HCT116 (cell line): ENCODE measurements at regions not wholly inside any gene's neighbourhood (a gene's known extent, or its start where the extent isn't known, plus 50 kb on each side); places are given as distances from the start of the nearest gene placed in this dataset.

Source experiments
- ATAC-seq: fragments of 200-7000 bp; cut with Tn5 transposase; 2 replicates; pipeline ENCODE4 v1.9.1; 2020; ENCODE audit warnings: mild to moderate bottlenecking, moderate library complexity
- BruUV-seq: library from RNA; stranded (reverse); fragments of 400-500 nt; replicated peaks from 2 replicates; lab custom pipeline; 2021; lab: Mats Ljungman, UMichigan
- CTCF ChIA-PET: fragments of 300-600 bp; sonication (Branson Sonifier 250); formaldehyde crosslinking; loops from one replicate; lab custom pipeline; 2021; ENCODE audit warnings: antibody characterized with exemption; lab: Charles Lee
- POLR2A ChIA-PET: fragments of 300-600, 350-600 bp; sonication (Branson Sonifier 250); formaldehyde crosslinking; loops from one replicate; lab custom pipeline; 2021; ENCODE audit warnings: antibody characterized with exemption; lab: Charles Lee
- RAD21 ChIA-PET, 2 experiments: fragments of 300-600 bp; sonication (Branson Sonifier 250); formaldehyde crosslinking; loops; one replicate each; lab custom pipeline; 2023; ENCODE audit warnings: low total read pairs in 2 of 2; ENCODE audit not compliant: uncharacterized antibody in 2 of 2, unreplicated experiment in 2 of 2, low non-redundant PET in 1 of 2; lab: Charles Lee
- DNase-seq: peaks from one replicate; pipeline ENCODE4 v3.0.0-alpha.2; 2010; ENCODE audit warnings: low read depth, low spot score
- H2AFZ ChIP-seq: fragments of 200-600 bp; shearing (Covaris generic), sonication (generic); 2 replicates; pipeline ENCODE4 v1.6.1; 2017; ENCODE audit warnings: low read depth, mixed run types, mixed read lengths, antibody characterized with exemption, low read length; ENCODE audit not compliant: poor library complexity, severe bottlenecking
- H3K27ac ChIP-seq: 2 replicates; pipeline ENCODE4 v1.5.1; 2012; ENCODE audit warnings: low read depth, low read length
- H3K27me3 ChIP-seq: fragments of 200-600 bp; sonication (generic); 2 replicates; pipeline ENCODE4 v1.6.1; 2016; ENCODE audit warnings: mixed run types, low read length, mixed read lengths; ENCODE audit not compliant: insufficient read depth
- H3K36me3 ChIP-seq, 2 experiments: fragments of 200-500 bp in 1 of 2; fragments of 200-600 bp in 1 of 2; sonication (Bioruptor generic) in 1 of 2; sonication (generic) in 1 of 2; 2 replicates each; pipeline versions ENCODE4 v1.5.1 to v1.6.1; 2014 to 2016; ENCODE audit warnings: low read length in 2 of 2, inconsistent platforms in 1 of 2, mixed read lengths in 1 of 2, mixed run types in 1 of 2; ENCODE audit not compliant: insufficient read depth in 2 of 2, control insufficient read depth in 1 of 2
- H3K4me1 ChIP-seq, 2 experiments: fragments of 200-600 bp in 1 of 2; sonication (generic) in 1 of 2; 2 replicates each; pipeline versions ENCODE4 v1.5.1 to v1.6.1; 2012 to 2017; ENCODE audit warnings: low read length in 2 of 2, inconsistent platforms in 1 of 2, mild to moderate bottlenecking in 1 of 2, mixed read lengths in 1 of 2, mixed run types in 1 of 2, moderate library complexity in 1 of 2; ENCODE audit not compliant: insufficient read depth in 2 of 2, control insufficient read depth in 1 of 2
- H3K4me2 ChIP-seq: fragments of 200-600 bp; sonication (generic); 2 replicates; pipeline ENCODE4 v1.6.1; 2017; ENCODE audit warnings: mixed run types, low read length, mixed read lengths
- H3K4me3 ChIP-seq, 2 experiments: fragments of 200-600 bp in 1 of 2; sonication (generic) in 1 of 2; replicated peaks in 1 of 2; 2 replicates each; pipeline ENCODE4 v1.5.1; 2011 to 2016; ENCODE audit warnings: low read length in 2 of 2, control low read depth in 1 of 2, low read depth in 1 of 2, mild to moderate bottlenecking in 1 of 2, mixed read lengths in 1 of 2, mixed run types in 1 of 2
- H3K79me2 ChIP-seq: fragments of 200-600 bp; sonication (generic); 2 replicates; pipeline ENCODE4 v1.6.1; 2017; ENCODE audit warnings: mild to moderate bottlenecking, mixed run types, low read length, moderate library complexity, mixed read lengths; ENCODE audit not compliant: insufficient read depth
- H3K9ac ChIP-seq: fragments of 200-600 bp; sonication (generic); 2 replicates; pipeline ENCODE4 v1.6.1; 2016; ENCODE audit warnings: low read length, mixed read lengths
- H3K9me2 ChIP-seq: fragments of 200-600 bp; sonication (generic), shearing (Covaris generic); 2 replicates; pipeline ENCODE4 v1.6.1; 2017; ENCODE audit warnings: mixed run types, mild to moderate bottlenecking, moderate library complexity; ENCODE audit not compliant: insufficient read depth
- H3K9me3 ChIP-seq, 2 experiments: fragments of 200-500 bp in 1 of 2; fragments of 200-600 bp in 1 of 2; sonication (Bioruptor generic) in 1 of 2; sonication (generic) in 1 of 2; 2 replicates each; pipeline ENCODE4 v1.6.1; 2014 to 2017; ENCODE audit warnings: low read length in 2 of 2, mixed read lengths in 2 of 2, inconsistent platforms in 1 of 2, low read depth in 1 of 2, mild to moderate bottlenecking in 1 of 2, mixed run types in 1 of 2, moderate library complexity in 1 of 2; ENCODE audit not compliant: control insufficient read depth in 1 of 2, insufficient read depth in 1 of 2
- H4K20me1 ChIP-seq: fragments of 200-600 bp; sonication (generic), shearing (Covaris generic); 2 replicates; pipeline ENCODE4 v1.6.1; 2017; ENCODE audit warnings: mixed run types, mild to moderate bottlenecking, moderate library complexity; ENCODE audit not compliant: insufficient read depth
- CBX3 ChIP-seq: IDR thresholded peaks from 2 replicates; pipeline ENCODE4 v1.6.1; 2012; ENCODE audit warnings: low read depth
- CEBPB ChIP-seq: IDR thresholded peaks from 2 replicates; pipeline ENCODE4 v1.6.1; 2012; ENCODE audit warnings: low read depth
- EGR1 ChIP-seq: IDR thresholded peaks from 2 replicates; pipeline ENCODE4 v1.6.1; 2012; ENCODE audit warnings: low read depth
- EZH2 ChIP-seq: fragments of 200-600 bp; sonication (generic); IDR thresholded peaks from 2 replicates; pipeline ENCODE4 v1.6.1; 2017; ENCODE audit warnings: antibody characterized with exemption, mixed run types
- FOSL1 ChIP-seq: IDR thresholded peaks from 2 replicates; pipeline ENCODE4 v1.6.1; 2012; ENCODE audit warnings: low read depth
- POLR2A ChIP-seq: IDR thresholded peaks from 2 replicates; pipeline ENCODE4 v1.7.0; 2011; ENCODE audit warnings: borderline replicate concordance; ENCODE audit not compliant: insufficient read depth, insufficient read length; ENCODE audit errors: extremely low read depth
- POLR2AphosphoS5 ChIP-seq: IDR thresholded peaks from 2 replicates; pipeline ENCODE4 v1.6.1; 2011; ENCODE audit warnings: mild to moderate bottlenecking, low read depth, low read length, moderate library complexity
- RAD21 ChIP-seq: IDR thresholded peaks from 2 replicates; pipeline ENCODE4 v1.6.1; 2012; ENCODE audit warnings: low read depth, mild to moderate bottlenecking
- REST ChIP-seq: IDR thresholded peaks from 2 replicates; pipeline ENCODE4 v1.6.1; 2012; ENCODE audit warnings: low read depth
- SRF ChIP-seq: IDR thresholded peaks from 2 replicates; pipeline ENCODE4 v1.6.1; 2012; ENCODE audit warnings: low read depth
- YY1 ChIP-seq: IDR thresholded peaks from 2 replicates; pipeline ENCODE4 v1.6.1; 2011; ENCODE audit warnings: low read length, low read depth, moderate library complexity, mild to moderate bottlenecking; ENCODE audit not compliant: insufficient replicate concordance; ENCODE audit errors: extremely low read depth
- ZBTB33 ChIP-seq: IDR thresholded peaks from 2 replicates; pipeline ENCODE4 v1.6.1; 2011; ENCODE audit warnings: mild to moderate bottlenecking, low read length, moderate library complexity; ENCODE audit not compliant: insufficient replicate concordance; ENCODE audit errors: extremely low read depth
- ZFX ChIP-seq: fragments of 450-650 bp; IDR thresholded peaks from 2 replicates; pipeline ENCODE4 v1.6.1; 2017
- ZNF274 ChIP-seq: fragments of 200-500 bp; sonication (Bioruptor generic); IDR thresholded peaks from 2 replicates; pipeline ENCODE4 v1.6.1; 2014; ENCODE audit warnings: mild to moderate bottlenecking, low read depth, low read length, inconsistent platforms
- intact Hi-C: fragments of 100-400 bp; cut with micrococcal nuclease; formaldehyde crosslinking; loops from 2 replicates; pipeline ENCODE4 v1.10.0; 2022

- no peaks in the 10 kb centered on the region for H3K9me3 ChIP-seq
- TF ChIP-seq ZBTB33 (no peak), REST (no peak), CEBPB (no peak), EZH2 (no peak), ZNF274 (no peak), YY1 (no peak), POLR2AphosphoS5 (no peak), CBX3 (no peak), SRF (no peak), POLR2A (no peak), FOSL1 (no peak), RAD21 (no peak), EGR1 (no peak), ZFX (no peak)
- H3K79me2 ChIP-seq: peaks cover 61% of the 10 kb centered on the region
- BruUV-seq: no TSS peak
- H3K4me2 ChIP-seq: no peak overlapping the region
- no peak overlapping the region for H2AFZ ChIP-seq
- H3K4me1 ChIP-seq: peaks cover 13 to 43% of the 10 kb centered on the region in 2 experiments
- ChIA-PET CTCF (no interaction called here), RAD21 (no interaction called here), POLR2A (no interaction called here)
- H3K4me3 ChIP-seq: no peak overlapping the region
- intact Hi-C loops: no loop called here
- H4K20me1 ChIP-seq: no peaks in the 10 kb centered on the region
- ATAC-seq (no peak), DNase-seq (no peak)
- no peaks in the 10 kb centered on the region for H3K27me3 ChIP-seq
- H3K36me3 ChIP-seq: no peaks in the 10 kb centered on the region
- H3K27ac ChIP-seq: no peak overlapping the region
- no peaks in the 10 kb centered on the region for H3K9me2 ChIP-seq
- H3K9ac ChIP-seq: no peak overlapping the region
These were observed 77.7 kb downstream of the C9orf152 start for GRCh38 chr9:110130211-110130610.
